SW480 (cell line): ENCODE measurements at regions not wholly inside any gene's neighbourhood (a gene's known extent, or its start where the extent isn't known, plus 50 kb on each side); places are given as distances from the start of the nearest gene placed in this dataset.

ENCODE experiments used
- DNase-seq: peaks from one replicate; pipeline ENCODE4 v3.0.0-alpha.2; 2016; ENCODE audit warnings: low spot score

DNA sequence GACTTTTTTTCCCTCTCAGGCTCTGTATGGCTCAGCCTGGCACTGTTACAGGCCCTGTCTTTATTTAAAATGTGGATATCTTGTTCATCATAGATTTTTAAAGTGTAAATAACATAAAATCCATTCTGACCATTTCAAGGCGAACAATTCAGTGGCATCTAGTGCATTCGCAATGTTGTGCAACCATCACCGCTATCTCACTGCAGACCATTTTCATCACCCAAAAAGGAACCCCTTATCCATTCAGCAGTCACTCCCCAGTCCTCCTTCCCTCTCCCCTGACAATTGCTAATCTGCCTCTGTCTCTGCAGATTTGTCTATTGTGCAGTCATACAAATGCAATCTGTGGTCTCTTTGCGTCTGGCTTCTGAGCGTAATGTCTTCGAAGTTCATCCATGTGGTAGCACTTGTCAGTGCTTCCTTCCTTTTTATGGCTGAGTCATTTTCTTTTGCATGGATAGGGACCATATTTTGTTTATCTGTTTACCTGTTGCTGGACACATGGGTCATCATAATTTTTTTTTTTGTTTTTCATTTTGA is 148.8 kb upstream of the LHX5 start:
- no peak for DNase-seq

- no peak for DNase-seq
Observed at GRCh38 chr12:113619202-113619601, 147.5 kb upstream of the LHX5 start.

GRCh38 chr12:113613414-113613813 is 141.7 kb upstream of the LHX5 start:
- DNase-seq: no peak

DNA sequence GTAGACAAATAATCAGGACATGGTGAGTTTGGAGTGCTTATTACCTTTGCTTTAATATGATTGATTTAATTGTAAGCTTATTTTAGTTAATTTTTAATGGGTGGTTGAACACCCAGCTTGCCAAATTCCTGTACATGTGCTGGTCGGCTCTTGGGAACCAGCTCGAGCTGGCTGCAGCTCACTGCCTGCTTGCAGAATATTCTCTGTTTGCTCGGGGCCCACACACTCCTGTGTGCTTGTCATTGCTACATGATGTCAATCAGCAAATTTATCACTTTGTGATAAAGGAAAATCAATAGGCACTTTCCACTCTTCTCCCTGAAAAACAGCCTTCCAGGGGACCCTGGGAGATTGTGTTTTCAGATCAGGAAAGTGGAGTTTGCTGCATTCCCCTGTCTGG is 141.1 kb upstream of the LHX5 start:
- DNase-seq: no peak

DNA sequence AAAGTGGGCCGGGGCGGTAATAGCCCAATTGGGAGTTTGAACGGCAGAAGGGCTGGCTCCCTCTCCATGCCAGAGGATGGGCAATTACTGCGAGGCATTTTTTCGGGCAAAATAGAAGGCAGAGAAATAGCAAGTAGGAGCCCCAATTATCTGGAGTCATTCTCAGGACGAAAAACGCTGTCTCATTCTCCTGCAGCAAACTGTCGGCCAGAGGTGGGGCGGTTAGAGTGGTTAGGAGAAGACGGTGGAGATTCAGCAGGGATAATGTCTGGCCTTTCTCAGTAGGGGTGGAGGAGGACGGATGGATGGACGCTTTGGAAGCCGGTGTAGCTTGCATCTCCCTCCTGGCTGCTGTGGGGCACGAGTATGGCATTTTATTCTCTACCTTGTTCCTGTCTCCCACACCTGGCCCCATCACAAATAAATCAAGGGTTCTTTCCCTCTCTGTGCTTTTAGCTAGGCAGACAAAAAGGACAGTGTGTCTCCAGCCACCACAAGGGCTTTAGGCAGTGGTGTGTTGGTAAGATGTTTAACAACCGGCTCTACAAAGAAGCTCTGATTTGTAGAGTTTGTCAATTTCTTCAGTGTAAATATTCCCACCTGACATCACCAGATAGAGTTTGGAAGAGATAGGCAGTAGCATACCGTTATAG is 140.5 kb upstream of the LHX5 start:
- DNase-seq: no peak

- no peak for DNase-seq
Observed at GRCh38 chr12:113611652-113612051, 140.0 kb upstream of the LHX5 start.

DNA sequence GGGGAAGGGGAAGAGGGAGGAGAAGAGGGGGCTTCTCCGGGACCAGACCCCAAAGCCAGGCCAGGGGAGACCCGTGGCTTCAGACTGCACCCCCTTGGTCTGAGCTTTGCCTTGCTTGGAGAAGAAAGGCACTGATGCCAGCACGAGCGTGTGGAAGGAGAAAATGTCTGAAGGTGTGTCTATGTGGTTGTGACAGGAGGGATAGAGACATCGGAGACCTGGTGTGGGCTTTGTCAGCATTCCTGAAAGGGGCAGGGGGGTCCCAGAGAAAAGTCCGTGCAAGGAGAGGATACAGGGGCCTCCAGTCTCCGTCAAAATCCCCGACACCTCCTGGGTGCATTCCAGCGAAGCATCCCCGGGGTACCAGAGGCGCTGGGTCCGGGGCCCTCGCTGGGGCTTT is 139.0 kb upstream of the LHX5 start:
- no peak for DNase-seq

GRCh38 chr12:113609692-113610469 is 138.2 kb upstream of the LHX5 start:
- DNase-seq: no peak

DNA sequence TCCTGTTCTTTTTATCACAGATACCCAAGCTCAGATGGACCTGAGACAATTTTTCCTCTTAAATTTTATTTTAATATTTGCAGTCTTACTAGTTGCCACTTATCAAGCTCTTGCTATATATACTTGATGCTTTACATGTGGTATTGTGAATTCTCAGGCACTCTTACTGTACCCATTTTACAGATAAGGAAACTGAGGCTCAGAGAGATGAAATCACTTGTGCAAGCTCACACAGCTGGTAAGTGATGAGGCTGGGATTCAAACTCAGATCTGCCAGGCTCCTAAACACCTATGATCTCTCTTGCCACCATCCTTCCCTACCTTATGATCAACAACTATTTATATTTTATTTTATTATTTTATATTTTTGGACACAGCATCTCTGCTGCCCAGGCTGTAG is 133.0 kb upstream of the LHX5 start:
- DNase-seq: no peak

DNA sequence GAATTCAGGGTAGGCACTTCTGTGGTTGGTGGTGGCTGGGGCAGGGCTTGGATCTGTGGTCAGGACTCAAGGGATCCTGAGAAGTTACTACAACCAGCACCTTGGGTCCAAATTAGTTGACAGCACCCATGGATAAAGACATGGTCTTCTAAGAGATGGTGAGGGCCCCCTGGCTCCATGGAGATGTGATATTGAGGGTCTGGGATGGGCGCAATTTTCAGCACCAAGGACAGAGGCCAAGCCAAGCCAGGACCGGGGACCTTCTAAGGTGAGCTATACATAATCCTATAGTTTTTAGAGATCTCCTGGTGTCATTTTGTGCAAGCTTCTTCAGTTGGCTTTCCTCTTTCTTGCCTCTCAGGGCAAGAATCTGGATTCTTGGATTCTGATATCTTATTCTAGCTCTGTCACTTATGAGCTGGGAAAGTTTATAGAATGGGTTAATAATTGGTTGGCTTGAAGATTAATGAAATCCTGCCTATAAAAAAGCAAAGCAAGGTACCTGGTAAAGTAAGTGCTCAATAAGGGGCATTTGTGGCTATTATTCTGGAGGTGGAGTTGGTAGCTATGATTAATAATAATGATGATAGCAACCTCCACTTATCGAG is 130.1 kb upstream of the LHX5 start:
- no peak for DNase-seq

- no peak for DNase-seq
Observed at GRCh38 chr12:113598815-113599406, 127.2 kb upstream of the LHX5 start.

DNA sequence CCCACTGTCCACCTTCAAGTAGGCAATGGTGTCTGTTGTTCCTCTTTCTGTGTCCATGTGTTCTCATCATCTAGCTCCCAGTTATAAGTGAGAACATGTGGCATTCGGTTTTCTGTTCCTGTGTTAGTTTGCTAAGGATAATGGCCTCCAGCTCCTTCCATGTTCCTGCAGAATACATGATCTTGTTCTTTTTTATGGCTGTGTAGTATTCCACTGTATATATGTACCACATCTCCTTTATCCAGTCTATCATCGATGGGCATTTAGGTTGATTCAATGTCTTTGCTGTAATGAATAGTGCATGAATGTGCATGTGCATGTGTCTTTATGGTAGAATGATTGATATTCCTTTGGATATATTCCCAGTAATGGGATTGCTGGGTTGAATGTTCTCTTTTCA is 123.3 kb upstream of the LHX5 start:
- DNase-seq: no peak

- peak; percentile 43 for DNase-seq
Observed at GRCh38 chr12:113591480-113591974, 119.9 kb upstream of the LHX5 start.

DNA sequence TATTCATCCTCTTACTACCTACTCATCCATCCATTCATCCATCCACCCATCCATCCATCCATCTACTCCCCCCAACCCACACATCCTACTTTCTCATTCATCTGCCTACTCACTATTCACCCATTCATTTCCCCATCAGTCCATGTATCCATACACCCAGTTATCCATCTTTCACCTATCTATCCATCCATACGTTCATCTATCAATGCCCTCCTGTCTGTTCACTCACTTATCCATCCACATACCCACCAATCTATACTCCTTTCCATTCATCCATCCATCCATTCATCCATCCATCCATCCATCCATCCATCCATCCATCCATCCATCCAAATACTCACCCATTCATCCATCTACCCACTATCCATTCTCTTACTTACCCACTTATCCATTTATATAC is 117.8 kb upstream of the LHX5 start:
- no peak for DNase-seq

DNA sequence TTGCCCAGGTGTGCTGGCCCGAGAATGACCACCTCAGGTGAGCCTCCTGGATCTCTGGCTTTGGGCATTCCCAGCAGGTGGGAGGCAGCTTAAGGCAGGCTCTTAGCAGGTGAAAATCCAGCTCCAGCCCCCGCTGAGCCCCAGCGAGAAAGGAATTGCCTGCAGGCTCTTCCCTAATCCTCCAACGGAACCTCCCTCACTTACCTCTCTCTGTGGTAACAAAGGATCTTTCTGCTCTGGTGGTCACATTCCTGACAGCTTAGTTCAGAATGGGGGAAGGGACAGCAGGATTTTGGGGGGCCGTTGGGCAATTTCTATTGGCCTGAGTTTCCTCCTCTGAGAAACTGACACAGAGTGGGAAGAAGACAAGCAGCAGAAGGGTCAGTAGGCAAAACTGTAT is 116.0 kb upstream of the LHX5 start:
- DNase-seq: no peak

DNA sequence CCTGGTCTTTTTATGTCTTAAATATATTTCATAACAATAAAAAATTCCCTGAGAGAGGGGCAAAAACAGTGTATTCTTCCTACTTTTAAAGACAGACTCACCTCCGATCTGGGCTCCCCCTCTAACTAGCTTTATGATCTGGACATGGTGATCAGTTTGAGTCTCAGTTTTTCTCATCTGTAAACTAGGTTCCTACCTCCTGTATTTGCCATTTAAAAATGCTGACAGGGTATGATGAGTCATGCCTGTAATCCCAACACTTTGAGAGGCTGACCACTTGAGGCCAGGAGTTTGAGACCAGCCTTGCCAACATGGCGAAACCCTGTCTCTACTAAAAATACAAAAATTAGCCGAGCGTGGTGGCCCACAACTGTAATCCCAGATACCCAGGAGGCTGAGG is 114.8 kb upstream of the LHX5 start:
- no peak for DNase-seq

DNA sequence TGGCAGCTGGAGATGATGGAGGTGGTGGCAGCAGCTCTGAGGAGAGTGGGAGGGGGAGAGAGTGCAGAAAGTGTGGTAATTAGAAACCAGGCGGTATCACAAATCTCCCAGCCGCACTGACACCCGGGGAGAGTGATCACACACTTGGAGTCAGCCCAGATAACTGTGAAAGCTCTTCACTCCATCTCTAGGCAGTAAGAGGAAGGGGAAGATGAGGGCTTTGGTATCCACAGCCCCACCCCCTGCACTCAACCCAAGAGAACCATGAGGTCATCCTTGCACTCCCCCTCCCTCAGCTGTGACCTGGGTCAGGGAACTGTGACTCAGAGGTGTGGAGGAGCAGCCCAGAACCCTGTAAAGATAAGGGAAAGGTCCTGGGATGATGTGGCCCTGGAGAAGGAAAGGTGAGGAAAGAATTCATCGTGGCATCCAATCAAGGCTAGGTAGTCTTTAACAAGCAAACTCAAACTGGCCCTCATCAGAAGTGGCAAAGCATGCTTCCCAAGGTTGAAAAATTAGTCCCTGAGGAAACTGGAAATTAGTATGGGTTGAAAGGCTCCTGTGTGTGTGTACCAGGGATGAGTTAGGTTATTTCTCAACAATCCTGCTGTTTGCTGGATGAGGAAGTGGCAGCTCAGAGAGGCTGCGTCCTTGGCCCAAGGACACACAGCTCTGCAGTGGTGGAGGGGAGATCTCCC is 111.0 kb upstream of the LHX5 start:
- DNase-seq: peak; percentile 14

DNA sequence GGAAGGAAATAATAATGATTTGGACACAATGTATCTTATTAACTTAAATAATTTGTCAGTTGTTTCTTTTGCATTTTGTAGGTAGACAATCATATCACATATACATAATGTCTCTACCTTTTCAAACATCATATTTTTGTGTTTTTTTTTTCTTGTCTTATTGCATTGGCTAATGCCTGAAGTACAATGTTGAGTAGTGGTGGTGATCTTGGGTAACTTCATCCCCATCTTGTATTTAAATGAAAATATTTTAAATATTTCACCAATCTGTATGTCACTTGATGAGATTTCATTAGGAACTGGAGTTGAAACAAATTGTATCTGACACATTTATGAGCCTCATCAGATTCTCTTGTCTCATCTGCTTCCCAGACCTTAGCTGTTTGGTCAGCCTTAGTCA is 109.7 kb upstream of the LHX5 start:
- DNase-seq: no peak

DNA sequence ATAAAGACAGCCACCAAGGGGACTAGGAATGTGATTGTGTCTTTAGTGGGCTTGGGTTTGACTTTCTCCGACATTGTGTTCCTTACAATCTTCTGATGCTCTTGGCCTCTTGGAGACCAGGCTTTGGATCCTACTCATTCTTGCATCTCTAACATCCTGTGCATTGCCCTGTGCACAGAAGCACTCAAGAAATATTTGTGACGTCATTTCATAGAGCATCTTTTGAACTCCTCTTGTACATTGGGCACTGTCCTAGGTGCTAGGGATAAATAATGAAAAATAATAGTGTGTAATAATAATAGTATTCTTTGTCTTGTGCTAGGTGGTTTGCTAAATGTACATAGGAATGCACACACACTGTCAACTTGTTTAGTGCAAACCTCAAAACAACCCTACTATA is 108.8 kb upstream of the LHX5 start:
- DNase-seq: no peak

DNA sequence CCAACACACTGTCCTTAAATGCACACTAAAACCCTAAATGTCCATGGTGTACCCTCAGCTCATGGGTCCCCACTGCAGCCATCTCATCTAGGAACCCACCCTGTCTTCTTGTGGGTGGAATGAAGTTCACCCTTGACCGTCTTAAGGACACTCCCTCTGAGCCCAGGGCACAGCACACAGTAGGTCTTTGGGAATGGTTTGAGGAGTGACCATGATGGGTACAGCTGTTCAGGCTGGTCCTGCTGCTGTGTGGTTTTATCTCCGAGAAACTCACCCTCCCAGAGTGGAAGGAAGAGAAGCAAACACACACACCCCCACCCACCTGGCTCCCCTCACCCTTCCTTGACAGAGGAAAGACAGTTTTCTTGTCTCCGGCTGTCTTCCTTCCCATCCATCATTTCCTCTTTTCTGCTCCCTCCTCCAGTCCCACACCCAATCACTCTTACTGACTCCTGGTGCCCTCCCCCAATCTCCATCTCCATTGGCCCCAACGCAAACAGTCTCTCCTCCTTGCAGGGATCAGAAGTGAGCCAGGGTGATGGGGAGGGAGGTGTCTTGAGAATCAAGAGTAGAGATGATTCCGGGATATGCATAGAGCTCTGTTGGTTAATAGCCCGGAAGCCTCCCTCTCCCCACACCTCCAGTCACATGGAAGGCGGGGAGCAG is 105.9 kb upstream of the LHX5 start:
- DNase-seq: no peak

- no peak for DNase-seq
Observed at GRCh38 chr12:113575386-113575785, 103.7 kb upstream of the LHX5 start.
